Natural killer cell (primary cell): ENCODE measurements at regions not wholly inside any gene's neighbourhood (a gene's known extent, or its start where the extent isn't known, plus 50 kb on each side); places are given as distances from the start of the nearest gene placed in this dataset.
"Not testable (repeated sequence)": the region's sequence is repeated elsewhere in the genome, so short reads cannot be mapped to it uniquely, and the experiment has no call there.

Source experiments
- ATAC-seq, 3 donors: fragments of 150-1000 bp in 2 of 3; fragments of 200-7000 bp in 1 of 3; cut with Tn5 transposase; 1 replicate in 1 of 3; 2 replicates in 2 of 3; pipeline ENCODE4 v1.10.0; 2021; ENCODE audit warnings: mild to moderate bottlenecking in 2 of 3, moderate library complexity in 2 of 3
- DNase-seq, 2 donors: peaks; one replicate each; pipeline versions ENCODE4 v3.0.0 to v3.0.0-alpha.2; 2013 to 2021; ENCODE audit warnings: mixed read lengths in 1 of 2
- H3K27ac ChIP-seq: one replicate; pipeline ENCODE4 v1.5.1; 2013; ENCODE audit warnings: mild to moderate bottlenecking, low read length
- H3K27me3 ChIP-seq: one replicate; pipeline ENCODE4 v1.6.1; 2013; ENCODE audit warnings: low read length; ENCODE audit not compliant: control insufficient read depth, insufficient read depth
- H3K36me3 ChIP-seq: one replicate; pipeline ENCODE4 v1.6.1; 2013; ENCODE audit warnings: low read length; ENCODE audit not compliant: control insufficient read depth, insufficient read depth
- H3K4me1 ChIP-seq: one replicate; pipeline ENCODE4 v1.6.1; 2013; ENCODE audit warnings: low read length; ENCODE audit not compliant: control insufficient read depth, insufficient read depth
- H3K4me3 ChIP-seq: one replicate; pipeline ENCODE4 v1.5.1; 2013; ENCODE audit warnings: low read length
- H3K9me3 ChIP-seq: one replicate; pipeline ENCODE4 v1.6.1; 2013; ENCODE audit warnings: low read length; ENCODE audit not compliant: control insufficient read depth, insufficient read depth
- H3K27ac Mint-ChIP-seq, 2 donors: one replicate each; pipeline ENCODE4 v1.8.0; 2022; ENCODE audit warnings: mild to moderate bottlenecking in 2 of 2, mixed read lengths in 2 of 2, moderate library complexity in 1 of 2
- H3K27me3 Mint-ChIP-seq, 2 donors: one replicate each; pipeline ENCODE4 v1.8.0; 2022; ENCODE audit warnings: low read depth in 2 of 2, mixed read lengths in 2 of 2
- H3K36me3 Mint-ChIP-seq: one replicate; pipeline ENCODE4 v1.8.0; 2022; ENCODE audit warnings: mixed read lengths
- H3K4me1 Mint-ChIP-seq, 2 donors: one replicate each; pipeline ENCODE4 v1.8.0; 2022; ENCODE audit warnings: mixed read lengths in 2 of 2
- H3K4me3 Mint-ChIP-seq: one replicate; pipeline ENCODE4 v1.8.0; 2022; ENCODE audit warnings: mild to moderate bottlenecking, moderate library complexity, mixed read lengths
- H3K9me3 Mint-ChIP-seq, 2 donors: one replicate each; pipeline ENCODE4 v1.8.0; 2022; ENCODE audit warnings: mixed read lengths in 2 of 2
- WGBS: methylation state at CpG from one replicate; pipeline ENCODE4 v1.1.7; 2013; ENCODE audit warnings: missing lambda C conversion rate; ENCODE audit not compliant: insufficient coverage; 5-methylcytosine and 5-hydroxymethylcytosine counted together
- intact Hi-C: fragments of 100-400 bp; cut with micrococcal nuclease; formaldehyde crosslinking; loops from one replicate; pipeline ENCODE4 v1.14.2; 2022
- TF ChIP-seq, protein P1 (sequence below): fragments of 200-600 bp; IDR thresholded peaks from one replicate; pipeline ENCODE4 v1.8.0; 2022; ENCODE audit warnings: antibody characterized with exemption

DNA sequence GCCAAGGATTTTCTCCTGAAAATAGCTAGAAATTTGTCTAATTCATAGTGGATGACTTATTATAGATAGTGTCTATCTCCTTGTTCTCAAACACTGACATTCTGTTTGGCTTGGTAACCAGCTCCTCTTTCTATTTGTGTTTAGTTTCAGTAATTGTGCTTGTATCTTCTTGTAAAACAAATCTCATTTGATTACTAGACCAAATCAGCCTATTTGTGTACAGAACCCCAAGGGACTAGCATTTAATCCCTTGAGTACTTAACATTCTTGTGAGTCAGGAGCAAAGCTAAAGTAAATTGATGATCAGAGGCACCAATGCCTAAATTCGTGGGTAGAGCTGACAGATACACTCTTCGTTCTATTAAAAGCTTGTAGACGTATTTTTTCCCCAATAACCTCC, 306.5 kb upstream of the SLITRK3 start:
- peaks cover 11 to 12% of the 10 kb centered on the region in 2 donors for H3K9me3 Mint-ChIP-seq
- H3K4me1 Mint-ChIP-seq = no peaks in the 10 kb centered on the region
- ATAC-seq = no peak
- 56% methylated on average over 3 of the region's 3 CpGs for WGBS
- H3K4me1 ChIP-seq = no peaks in the 10 kb centered on the region
- no peaks in the 10 kb centered on the region for H3K36me3 ChIP-seq
- peaks cover 18% of the 10 kb centered on the region for H3K9me3 ChIP-seq
- no peak overlapping the region for H3K4me3 Mint-ChIP-seq
- TF ChIP-seq, protein P1, sequence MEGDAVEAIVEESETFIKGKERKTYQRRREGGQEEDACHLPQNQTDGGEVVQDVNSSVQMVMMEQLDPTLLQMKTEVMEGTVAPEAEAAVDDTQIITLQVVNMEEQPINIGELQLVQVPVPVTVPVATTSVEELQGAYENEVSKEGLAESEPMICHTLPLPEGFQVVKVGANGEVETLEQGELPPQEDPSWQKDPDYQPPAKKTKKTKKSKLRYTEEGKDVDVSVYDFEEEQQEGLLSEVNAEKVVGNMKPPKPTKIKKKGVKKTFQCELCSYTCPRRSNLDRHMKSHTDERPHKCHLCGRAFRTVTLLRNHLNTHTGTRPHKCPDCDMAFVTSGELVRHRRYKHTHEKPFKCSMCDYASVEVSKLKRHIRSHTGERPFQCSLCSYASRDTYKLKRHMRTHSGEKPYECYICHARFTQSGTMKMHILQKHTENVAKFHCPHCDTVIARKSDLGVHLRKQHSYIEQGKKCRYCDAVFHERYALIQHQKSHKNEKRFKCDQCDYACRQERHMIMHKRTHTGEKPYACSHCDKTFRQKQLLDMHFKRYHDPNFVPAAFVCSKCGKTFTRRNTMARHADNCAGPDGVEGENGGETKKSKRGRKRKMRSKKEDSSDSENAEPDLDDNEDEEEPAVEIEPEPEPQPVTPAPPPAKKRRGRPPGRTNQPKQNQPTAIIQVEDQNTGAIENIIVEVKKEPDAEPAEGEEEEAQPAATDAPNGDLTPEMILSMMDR = no peak
- H3K27me3 ChIP-seq = no peaks in the 10 kb centered on the region
- no peak overlapping the region for H3K27ac ChIP-seq
- intact Hi-C loops = no loop called here
- H3K36me3 Mint-ChIP-seq = peaks cover 9% of the 10 kb centered on the region
- no peak overlapping the region for H3K4me3 ChIP-seq
- DNase-seq = no peak
- no peaks in the 10 kb centered on the region for H3K27me3 Mint-ChIP-seq
- no peak overlapping the region for H3K27ac Mint-ChIP-seq

DNA sequence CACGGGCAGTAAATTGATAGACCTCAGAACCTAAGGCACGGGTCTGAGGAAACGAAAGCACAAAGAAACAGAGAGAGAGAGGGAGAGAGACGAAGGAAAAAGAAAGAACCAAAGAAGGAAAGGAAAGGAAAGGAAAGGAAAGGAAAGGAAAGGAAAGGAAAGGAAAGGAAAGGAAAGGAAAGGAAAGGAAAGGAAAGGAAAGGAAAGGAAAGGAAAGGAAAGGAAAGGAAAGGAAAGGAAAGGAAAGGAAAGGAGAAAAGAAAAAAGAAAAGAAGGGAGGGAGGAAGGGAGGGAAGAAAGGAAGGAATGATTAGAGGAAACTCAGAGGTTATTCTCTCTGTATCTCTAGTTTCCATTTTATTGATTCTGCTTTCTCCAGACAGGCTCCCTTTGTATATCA, 302.6 kb upstream of the SLITRK3 start:
- DNase-seq, H3K9me3 Mint-ChIP-seq, H3K27me3 Mint-ChIP-seq, H3K4me3 Mint-ChIP-seq, H3K36me3 Mint-ChIP-seq, H3K27ac ChIP-seq, ATAC-seq, H3K9me3 ChIP-seq, H3K36me3 ChIP-seq, H3K27me3 ChIP-seq, H3K4me1 ChIP-seq, H3K27ac Mint-ChIP-seq, intact Hi-C loops, H3K4me1 Mint-ChIP-seq, H3K4me3 ChIP-seq: not testable (repeated sequence)
- 88% methylated on average over 4 of the region's 4 CpGs for whole genome bisulfite sequencing

DNA sequence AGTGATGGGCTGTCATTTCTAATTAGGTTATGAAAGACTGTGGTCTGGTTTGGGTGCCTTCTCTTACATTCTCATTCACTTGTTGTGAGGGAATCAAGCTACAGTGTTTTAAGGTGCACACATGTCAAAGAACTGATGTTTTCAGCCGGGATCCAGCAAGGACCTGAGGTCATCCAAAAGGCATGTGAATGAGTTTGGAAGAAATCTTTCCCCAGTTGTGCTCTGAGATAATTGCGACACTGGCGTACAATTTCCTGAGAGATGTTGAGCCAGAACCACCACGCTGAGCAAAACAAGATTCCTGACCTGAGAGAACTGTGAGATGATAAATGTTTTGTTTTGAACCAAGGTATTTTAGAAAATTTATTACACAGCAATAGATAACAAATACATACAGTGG, 295.3 kb upstream of the SLITRK3 start:
- Mint-ChIP-seq H3K9me3 (peaks cover 14 to 18% of the 10 kb centered on the region in 2 donors), H3K27me3 (no peaks in the 10 kb centered on the region), H3K27ac (no peak overlapping the region), H3K36me3 (no peaks in the 10 kb centered on the region), H3K4me1 (no peaks in the 10 kb centered on the region), H3K4me3 (no peak overlapping the region)
- no peaks in the 10 kb centered on the region for H3K36me3 ChIP-seq
- TF ChIP-seq, protein P1 = no peak
- intact Hi-C loops = no loop called here
- DNase-seq (no peak), ATAC-seq (no peak)
- no peak overlapping the region for H3K27ac ChIP-seq
- H3K4me3 ChIP-seq = no peak overlapping the region
- H3K27me3 ChIP-seq = no peaks in the 10 kb centered on the region
- H3K9me3 ChIP-seq = no peaks in the 10 kb centered on the region
- H3K4me1 ChIP-seq = no peaks in the 10 kb centered on the region
- WGBS = 94% methylated on average over 3 of the region's 4 CpGs

DNA sequence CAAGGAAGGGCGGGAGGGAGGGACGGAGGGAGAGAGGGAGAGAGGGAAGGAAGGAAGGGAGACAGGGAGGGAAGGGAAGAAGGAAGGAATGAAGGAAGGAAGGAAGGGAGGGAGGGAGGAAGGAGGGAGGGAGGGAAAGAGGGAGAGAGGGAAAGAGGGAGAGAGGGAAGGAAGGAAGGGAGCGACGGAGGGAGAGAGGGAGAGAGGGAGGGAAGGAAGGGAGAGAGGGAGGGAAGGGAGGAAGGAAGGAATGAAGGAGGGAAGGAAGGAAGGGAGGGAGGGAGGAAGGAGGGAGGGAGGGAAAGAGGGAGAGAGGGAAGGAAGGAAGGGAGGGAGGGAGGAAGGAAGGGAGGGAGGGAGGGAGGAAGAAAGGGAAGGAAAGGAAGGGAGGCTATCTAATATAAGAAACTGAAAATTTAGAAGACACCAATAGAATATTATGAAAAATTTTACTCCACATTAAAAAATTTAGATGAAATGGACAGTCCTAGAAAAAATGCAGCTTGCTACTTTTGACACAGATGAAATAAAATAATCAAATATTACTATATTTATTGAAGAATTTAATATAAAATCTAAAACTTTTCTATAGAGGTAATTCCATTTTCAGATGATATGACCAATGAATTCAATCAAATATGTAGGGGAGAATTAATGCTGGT, 280.3 kb upstream of the SLITRK3 start:
- H3K27me3 ChIP-seq = no peaks in the 10 kb centered on the region
- no peaks in the 10 kb centered on the region for H3K4me1 ChIP-seq
- TF ChIP-seq, protein P1 = no peak
- Mint-ChIP-seq H3K4me1 (no peaks in the 10 kb centered on the region), H3K36me3 (peaks cover 10% of the 10 kb centered on the region), H3K4me3 (no peak overlapping the region), H3K27me3 (no peaks in the 10 kb centered on the region), H3K9me3 (peaks cover 2 to 14% of the 10 kb centered on the region in 2 donors), H3K27ac (no peak overlapping the region)
- intact Hi-C loops = no loop called here
- H3K4me3 ChIP-seq = no peak overlapping the region
- no peaks in the 10 kb centered on the region for H3K36me3 ChIP-seq
- 82% methylated on average over 4 of the region's 4 CpGs for WGBS
- no peak overlapping the region for H3K27ac ChIP-seq
- DNase-seq = no peak
- H3K9me3 ChIP-seq = no peaks in the 10 kb centered on the region
- no peak for ATAC-seq
